Cardiac muscle cell (in vitro differentiated cells and primary cell): ENCODE measurements at regions not wholly inside any gene's neighbourhood (a gene's known extent, or its start where the extent isn't known, plus 50 kb on each side); places are given as distances from the start of the nearest gene placed in this dataset.

Source experiments
- DNase-seq, 2 donors: peaks; one replicate each; pipeline versions ENCODE4 v3.0.0 to v3.0.0-alpha.2; 2010 to 2017; ENCODE audit warnings: low read depth in 1 of 2, low spot score in 1 of 2
- H3K27ac ChIP-seq: fragments of 200-600 bp; sonication (generic); 2 replicates; pipeline ENCODE4 v1.5.1; 2016
- H3K27me3 ChIP-seq: fragments of 200-600 bp; sonication (generic); 2 replicates; pipeline ENCODE4 v1.6.0; 2016; ENCODE audit warnings: control low read depth
- H3K36me3 ChIP-seq: fragments of 200-600 bp; sonication (generic); 2 replicates; pipeline ENCODE4 v1.5.1; 2016; ENCODE audit warnings: control low read depth
- H3K4me1 ChIP-seq: fragments of 200-600 bp; sonication (generic); 2 replicates; pipeline ENCODE4 v1.8.1; 2017; ENCODE audit warnings: low read depth, mild to moderate bottlenecking, mixed run types
- H3K4me3 ChIP-seq: fragments of 200-600 bp; sonication (generic); 2 replicates; pipeline ENCODE4 v1.5.1; 2016; ENCODE audit warnings: mild to moderate bottlenecking
- H3K9me3 ChIP-seq: fragments of 200-600 bp; sonication (generic); 2 replicates; pipeline ENCODE4 v1.5.1; 2017; ENCODE audit warnings: low read depth, mild to moderate bottlenecking, control low read depth
- TF ChIP-seq, protein P1 (sequence below): IDR thresholded peaks from 2 replicates; pipeline ENCODE4 v1.5.1; 2012; ENCODE audit warnings: low read depth, mild to moderate bottlenecking, low read length

GRCh38 chr3:194933465-194933864, 247.8 kb downstream of the FAM43A start:
- Histone ChIP-seq H3K36me3 (no peaks in the 10 kb centered on the region), H3K9me3 (no peaks in the 10 kb centered on the region), H3K27me3 (no peaks in the 10 kb centered on the region), H3K4me1 (no peaks in the 10 kb centered on the region), H3K4me3 (no peak overlapping the region), H3K27ac (no peak overlapping the region)
- TF ChIP-seq, protein P1, sequence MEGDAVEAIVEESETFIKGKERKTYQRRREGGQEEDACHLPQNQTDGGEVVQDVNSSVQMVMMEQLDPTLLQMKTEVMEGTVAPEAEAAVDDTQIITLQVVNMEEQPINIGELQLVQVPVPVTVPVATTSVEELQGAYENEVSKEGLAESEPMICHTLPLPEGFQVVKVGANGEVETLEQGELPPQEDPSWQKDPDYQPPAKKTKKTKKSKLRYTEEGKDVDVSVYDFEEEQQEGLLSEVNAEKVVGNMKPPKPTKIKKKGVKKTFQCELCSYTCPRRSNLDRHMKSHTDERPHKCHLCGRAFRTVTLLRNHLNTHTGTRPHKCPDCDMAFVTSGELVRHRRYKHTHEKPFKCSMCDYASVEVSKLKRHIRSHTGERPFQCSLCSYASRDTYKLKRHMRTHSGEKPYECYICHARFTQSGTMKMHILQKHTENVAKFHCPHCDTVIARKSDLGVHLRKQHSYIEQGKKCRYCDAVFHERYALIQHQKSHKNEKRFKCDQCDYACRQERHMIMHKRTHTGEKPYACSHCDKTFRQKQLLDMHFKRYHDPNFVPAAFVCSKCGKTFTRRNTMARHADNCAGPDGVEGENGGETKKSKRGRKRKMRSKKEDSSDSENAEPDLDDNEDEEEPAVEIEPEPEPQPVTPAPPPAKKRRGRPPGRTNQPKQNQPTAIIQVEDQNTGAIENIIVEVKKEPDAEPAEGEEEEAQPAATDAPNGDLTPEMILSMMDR: no peak
- no peak for DNase-seq

DNA sequence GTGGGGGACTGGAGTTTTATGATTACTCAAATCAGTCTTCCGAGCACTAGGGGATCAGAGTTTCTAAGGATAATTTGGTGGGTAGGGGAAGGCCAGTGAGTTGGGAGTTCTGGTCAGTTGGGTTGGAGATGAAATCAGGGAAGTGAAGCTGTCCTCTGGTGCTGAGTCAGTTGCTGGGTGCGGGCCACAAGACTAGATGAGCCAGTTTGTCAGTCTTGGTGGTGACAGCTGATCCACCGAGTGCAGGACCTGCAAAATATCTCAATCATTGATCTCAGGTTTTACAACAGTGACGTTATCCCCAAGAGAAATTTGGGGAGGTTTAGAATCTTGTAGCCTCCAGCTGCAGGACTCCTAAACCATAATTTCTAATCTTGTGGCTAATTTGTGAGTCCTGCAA, 249.4 kb downstream of the FAM43A start:
- no peak for DNase-seq
- Histone ChIP-seq H3K4me1 (no peaks in the 10 kb centered on the region), H3K27me3 (no peaks in the 10 kb centered on the region), H3K9me3 (no peaks in the 10 kb centered on the region), H3K36me3 (no peaks in the 10 kb centered on the region), H3K27ac (no peak overlapping the region), H3K4me3 (no peak overlapping the region)
- TF ChIP-seq, protein P1: no peak

DNA sequence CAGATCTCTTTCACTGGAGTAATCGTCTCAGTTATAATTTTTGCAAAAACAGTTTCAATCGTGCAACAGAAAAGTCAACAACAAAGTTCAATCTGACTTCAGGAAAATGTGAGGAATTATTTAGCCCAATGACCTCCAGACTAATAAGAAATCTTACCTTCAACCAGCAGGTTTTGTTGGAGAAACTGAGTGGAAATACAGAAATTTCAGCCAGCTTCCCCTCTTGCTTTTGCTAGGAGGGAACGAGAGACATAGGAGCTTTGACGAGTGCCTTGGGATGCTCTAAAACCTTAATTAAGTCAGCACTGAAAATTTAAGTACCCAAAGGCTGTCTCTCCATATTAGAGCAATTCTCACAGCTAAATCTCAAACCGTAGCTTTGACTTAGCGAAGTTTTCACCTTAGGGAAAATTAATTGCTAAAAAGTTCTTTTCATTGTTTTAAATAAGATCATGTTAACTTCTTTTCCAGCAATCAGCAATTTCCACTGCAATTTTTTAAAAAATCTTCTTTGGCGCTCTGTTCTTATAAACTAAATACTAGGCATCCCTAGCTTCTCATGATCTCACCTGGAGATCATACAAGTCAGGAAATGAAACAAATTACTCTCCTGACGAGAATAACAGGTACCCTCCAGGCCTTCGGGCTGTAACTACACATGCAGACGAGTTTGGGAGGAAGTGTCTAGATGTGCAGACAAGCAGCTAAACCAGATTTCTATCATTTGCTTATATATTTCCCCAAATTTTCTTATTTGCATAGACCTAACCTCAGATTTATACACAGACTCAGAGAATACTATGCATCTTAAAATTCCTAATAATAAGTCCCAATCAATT, 250.2 kb downstream of the FAM43A start:
- TF ChIP-seq, protein P1: no peak
- H3K4me1 ChIP-seq: no peaks in the 10 kb centered on the region
- no peaks in the 10 kb centered on the region for H3K9me3 ChIP-seq
- no peaks in the 10 kb centered on the region for H3K27me3 ChIP-seq
- no peak for DNase-seq
- no peak overlapping the region for H3K27ac ChIP-seq
- no peak overlapping the region for H3K4me3 ChIP-seq
- H3K36me3 ChIP-seq: no peaks in the 10 kb centered on the region

DNA sequence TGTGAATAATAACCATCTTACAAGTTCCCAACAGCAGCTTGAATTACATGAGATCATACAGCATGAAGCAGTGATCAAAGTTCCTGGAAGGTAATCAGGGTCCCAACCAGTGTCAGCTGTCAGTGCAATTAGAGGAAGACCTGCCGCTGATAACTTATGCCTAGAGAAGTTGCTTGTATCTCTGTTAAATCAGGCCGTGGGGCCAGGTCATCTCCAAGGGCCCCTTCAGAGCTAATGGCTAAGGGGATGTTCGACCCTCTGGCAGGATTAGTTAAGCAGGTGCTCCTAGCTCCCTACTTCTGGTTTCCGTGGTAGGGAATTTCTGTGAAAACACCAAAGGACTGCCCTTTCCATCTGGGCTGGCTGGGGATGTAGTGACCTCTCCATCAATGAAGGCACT, 251.0 kb downstream of the FAM43A start:
- no peak overlapping the region for H3K27ac ChIP-seq
- TF ChIP-seq, protein P1: no peak
- H3K4me1 ChIP-seq: no peaks in the 10 kb centered on the region
- no peak for DNase-seq
- H3K4me3 ChIP-seq: no peak overlapping the region
- no peaks in the 10 kb centered on the region for H3K36me3 ChIP-seq
- no peaks in the 10 kb centered on the region for H3K27me3 ChIP-seq
- H3K9me3 ChIP-seq: no peaks in the 10 kb centered on the region

- no peaks in the 10 kb centered on the region for H3K4me1 ChIP-seq
- no peak for DNase-seq
- no peaks in the 10 kb centered on the region for H3K27me3 ChIP-seq
Observed at GRCh38 chr3:194937144-194937543, 251.5 kb downstream of the FAM43A start.

More at GRCh38 chr3:194937144-194937543, 251.5 kb downstream of the FAM43A start:
- no peaks in the 10 kb centered on the region for H3K9me3 ChIP-seq
- TF ChIP-seq, protein P1: no peak
- H3K27ac ChIP-seq: no peak overlapping the region
- no peak overlapping the region for H3K4me3 ChIP-seq
- no peaks in the 10 kb centered on the region for H3K36me3 ChIP-seq
